Superior temporal gyrus (tissue), 1 donor: ENCODE measurements at regions not wholly inside any gene's neighbourhood (a gene's known extent, or its start where the extent isn't known, plus 50 kb on each side); places are given as distances from the start of the nearest gene placed in this dataset.
"Not testable (repeated sequence)": the region's sequence is repeated elsewhere in the genome, so short reads cannot be mapped to it uniquely, and the experiment has no call there.

ENCODE experiments used
- DNase-seq: peaks from one replicate; pipeline ENCODE4 v3.0.0-alpha.2; 2016; ENCODE audit errors: extremely low spot score

- no peak for DNase-seq
These were observed 811.1 kb upstream of the LRATD1 start for GRCh38 chr2:13821255-13821880.

- DNase-seq, result no peak
These were observed 810.2 kb upstream of the LRATD1 start for GRCh38 chr2:13822365-13822764.

- no peak for DNase-seq
These were observed 806.1 kb upstream of the LRATD1 start for GRCh38 chr2:13826314-13826853.

- no peak for DNase-seq
These were observed 773.9 kb upstream of the LRATD1 start for GRCh38 chr2:13858626-13859025.

DNA sequence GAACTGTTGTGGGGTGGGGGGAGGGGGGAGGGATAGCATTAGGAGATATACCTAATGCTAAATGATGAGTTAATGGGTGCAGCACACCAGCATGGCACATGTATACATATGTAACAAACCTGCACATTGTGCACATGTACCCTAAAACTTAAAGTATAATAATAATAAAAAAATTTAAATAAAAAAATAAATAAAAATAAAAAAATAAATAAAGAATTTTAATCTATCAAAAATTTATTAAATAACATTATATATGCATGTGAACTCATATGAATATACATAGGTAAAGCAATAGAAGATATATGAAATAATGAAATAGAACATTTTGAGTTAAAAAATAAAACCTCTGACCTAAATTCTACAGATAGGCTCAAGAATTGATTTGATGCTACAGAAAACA lies 764.2 kb upstream of the LRATD1 start:
- not testable (repeated sequence) for DNase-seq

- peak; percentile 14 for DNase-seq
These were observed 756.0 kb upstream of the LRATD1 start for GRCh38 chr2:13876491-13877037.

DNA sequence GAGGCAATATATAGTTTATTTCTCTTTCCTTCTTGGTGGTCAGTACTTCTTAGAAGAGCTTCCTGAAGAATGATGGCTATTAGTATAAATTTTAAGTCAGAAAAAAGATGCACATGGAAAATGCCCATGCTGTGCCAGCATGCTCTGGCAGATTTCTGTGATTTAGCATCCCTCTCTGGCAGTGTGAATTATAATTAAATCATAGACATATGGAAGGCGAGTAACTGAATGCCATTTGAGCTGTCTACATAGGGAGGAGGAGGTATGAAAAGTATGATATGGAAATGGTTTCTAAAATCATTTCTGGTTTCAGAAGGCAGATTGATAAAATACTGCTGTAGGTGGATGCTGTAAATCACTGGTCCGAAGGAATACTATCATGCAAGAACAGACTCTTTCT lies 754.9 kb upstream of the LRATD1 start:
- peak; percentile 53 for DNase-seq

DNA sequence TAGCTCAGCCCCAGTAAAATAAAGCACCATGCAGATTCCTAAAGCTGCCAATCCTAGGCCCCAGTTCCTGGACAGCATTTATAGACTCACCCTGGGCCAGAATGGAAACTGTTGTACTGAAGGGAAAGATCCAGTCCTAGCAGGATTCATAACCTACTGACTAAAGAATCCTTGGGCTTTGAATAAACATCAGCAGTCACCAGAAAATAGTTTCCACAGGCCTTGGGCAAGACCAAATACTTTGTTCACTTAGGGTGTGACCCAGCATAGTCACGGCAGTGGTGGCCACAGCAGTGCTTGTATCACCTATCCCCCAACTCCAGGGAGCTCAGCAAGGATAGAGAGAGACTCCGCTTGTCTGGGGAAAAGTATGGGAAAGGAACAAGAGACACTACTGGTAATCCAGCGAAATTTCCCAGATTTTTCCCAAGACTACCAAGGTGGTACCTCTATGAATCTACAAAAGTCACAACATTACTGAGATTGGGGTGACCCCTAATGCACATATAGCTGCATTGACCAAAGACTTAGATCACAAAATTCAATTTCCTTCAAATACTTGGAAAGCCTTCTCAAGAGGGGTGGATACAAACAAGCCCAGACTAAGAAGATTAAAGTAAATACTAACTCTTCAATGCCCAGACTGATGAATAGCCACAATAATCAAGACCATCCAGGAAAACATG lies 748.1 kb upstream of the LRATD1 start:
- DNase-seq, result no peak

GRCh38 chr2:13901526-13901925 lies 731.0 kb upstream of the LRATD1 start:
- DNase-seq, result no peak

DNA sequence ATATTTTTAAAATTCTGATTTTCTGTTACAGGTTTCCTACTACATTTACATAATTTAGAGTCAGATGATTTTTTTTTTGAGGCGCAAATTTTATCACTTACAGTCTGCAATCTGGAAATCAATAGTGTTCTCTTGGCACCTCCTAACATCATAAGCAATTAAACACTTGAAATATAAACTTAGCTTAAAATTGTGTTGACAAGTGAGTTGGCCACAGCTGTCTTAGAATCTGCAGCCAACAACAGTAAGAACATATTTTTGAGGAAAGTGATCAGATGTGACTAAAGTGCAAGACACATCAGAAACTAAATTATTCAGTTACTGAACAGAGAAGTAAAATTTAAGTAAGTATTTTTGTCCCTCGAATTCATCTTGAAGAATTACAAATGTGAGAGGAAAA lies 726.7 kb upstream of the LRATD1 start:
- DNase-seq, result peak; percentile 17

DNA sequence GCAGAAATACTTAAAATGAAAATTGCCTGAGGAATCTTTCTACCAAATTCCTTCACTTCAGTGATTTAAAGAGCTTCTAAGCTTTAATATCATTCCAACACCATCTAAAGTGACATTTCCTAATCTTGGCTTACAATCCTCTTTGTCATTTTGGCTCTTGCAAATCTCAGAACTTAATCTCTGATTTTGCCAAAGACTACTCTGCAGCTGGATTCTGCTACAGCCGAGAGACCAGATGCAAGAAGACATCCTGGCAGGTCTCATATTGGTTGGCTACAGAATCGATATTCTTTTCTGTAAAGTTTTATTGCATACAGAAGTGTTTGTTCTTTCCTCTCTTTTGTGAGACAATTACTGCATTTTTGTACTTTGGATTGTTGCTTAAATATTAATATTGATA lies 716.5 kb upstream of the LRATD1 start:
- DNase-seq, result no peak

GRCh38 chr2:13917958-13918357 lies 714.6 kb upstream of the LRATD1 start:
- no peak for DNase-seq

GRCh38 chr2:13919981-13920382 lies 712.5 kb upstream of the LRATD1 start:
- DNase-seq, result no peak

GRCh38 chr2:13921245-13921644 lies 711.3 kb upstream of the LRATD1 start:
- DNase-seq, result no peak

- DNase-seq, result no peak
These were observed 708.7 kb upstream of the LRATD1 start for GRCh38 chr2:13923823-13924222.

- DNase-seq, result no peak
These were observed 690.4 kb upstream of the LRATD1 start for GRCh38 chr2:13942111-13942510.

GRCh38 chr2:13950761-13951160 lies 681.8 kb upstream of the LRATD1 start:
- no peak for DNase-seq

- DNase-seq, result no peak
These were observed 663.7 kb upstream of the LRATD1 start for GRCh38 chr2:13968811-13969210.

- DNase-seq, result no peak
These were observed 646.3 kb upstream of the LRATD1 start for GRCh38 chr2:13986119-13986720.

GRCh38 chr2:13996527-13996926 lies 636.0 kb upstream of the LRATD1 start:
- DNase-seq, result no peak

- DNase-seq, result no peak
These were observed 621.3 kb upstream of the LRATD1 start for GRCh38 chr2:14011190-14011589.

- no peak for DNase-seq
These were observed 617.3 kb upstream of the LRATD1 start for GRCh38 chr2:14015113-14015630.
